Type B pancreatic cell (in vitro differentiated cells): ENCODE measurements at regions not wholly inside any gene's neighbourhood (a gene's known extent, or its start where the extent isn't known, plus 50 kb on each side); places are given as distances from the start of the nearest gene placed in this dataset.

Experiments used
- DNase-seq: peaks from one replicate; pipeline ENCODE4 v3.0.0; 2021; ENCODE audit warnings: mixed read lengths; ENCODE audit not compliant: unreplicated experiment; ENCODE audit errors: extremely low spot score
- H3K27ac Mint-ChIP-seq: 2 replicates; pipeline ENCODE4 v1.8.0; 2021; ENCODE audit warnings: mild to moderate bottlenecking, mixed read lengths
- H3K27me3 Mint-ChIP-seq: 2 replicates; pipeline ENCODE4 v1.8.0; 2021; ENCODE audit warnings: mixed read lengths
- H3K36me3 Mint-ChIP-seq: 2 replicates; pipeline ENCODE4 v1.8.0; 2021; ENCODE audit warnings: mixed read lengths
- H3K4me1 Mint-ChIP-seq: one replicate; pipeline ENCODE4 v1.8.0; 2021; ENCODE audit warnings: mixed read lengths; ENCODE audit not compliant: unreplicated experiment
- H3K4me3 Mint-ChIP-seq: 2 replicates; pipeline ENCODE4 v1.8.0; 2021; ENCODE audit warnings: mild to moderate bottlenecking, mixed read lengths
- H3K9me3 Mint-ChIP-seq: 2 replicates; pipeline ENCODE4 v1.8.0; 2021; ENCODE audit warnings: mixed read lengths
- TF ChIP-seq, protein P1 (sequence below): fragments of 200-600 bp; sonication (generic); conservative IDR thresholded peaks from 2 replicates; pipeline ENCODE4 v1.5.0; 2021; ENCODE audit warnings: antibody characterized with exemption, mild to moderate bottlenecking

DNA sequence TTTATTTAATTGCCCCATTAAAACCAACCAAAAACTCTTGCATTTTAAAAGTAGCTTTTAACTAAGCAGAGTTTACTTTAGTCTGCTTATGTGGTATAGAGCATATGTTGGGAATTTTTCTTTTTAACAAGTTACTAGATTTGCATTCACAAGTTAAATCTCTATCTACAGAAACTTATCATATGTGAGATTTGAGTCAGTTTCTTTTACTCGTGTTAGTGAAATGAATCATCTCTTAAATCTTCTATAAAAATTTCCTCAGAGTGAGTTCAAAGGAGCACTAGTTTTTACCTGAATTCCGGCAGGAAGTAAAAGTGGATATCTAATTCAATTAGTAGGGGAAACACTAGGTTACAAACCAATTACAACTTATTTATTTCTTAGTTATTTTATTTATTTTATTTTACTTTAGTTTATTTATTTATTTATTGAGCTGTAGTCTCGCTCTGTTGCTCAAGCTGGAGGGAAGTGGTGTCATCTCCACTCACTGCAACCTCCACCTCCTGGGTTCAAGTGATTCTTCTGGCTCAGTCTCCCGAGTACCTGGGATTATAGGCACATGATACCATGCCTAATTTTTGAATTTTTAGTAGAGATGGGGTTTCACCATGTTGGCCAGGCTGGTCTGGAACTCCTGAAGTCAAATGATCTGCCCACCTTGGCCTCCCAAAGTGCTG is 1609.6 kb upstream of the B3GALT2 start:
- Mint-ChIP-seq H3K27me3 (no peaks in the 10 kb centered on the region), H3K9me3 (no peaks in the 10 kb centered on the region), H3K4me3 (no peak overlapping the region), H3K36me3 (no peaks in the 10 kb centered on the region), H3K4me1 (no peaks in the 10 kb centered on the region), H3K27ac (no peak overlapping the region)
- DNase-seq = no peak
- TF ChIP-seq, protein P1, sequence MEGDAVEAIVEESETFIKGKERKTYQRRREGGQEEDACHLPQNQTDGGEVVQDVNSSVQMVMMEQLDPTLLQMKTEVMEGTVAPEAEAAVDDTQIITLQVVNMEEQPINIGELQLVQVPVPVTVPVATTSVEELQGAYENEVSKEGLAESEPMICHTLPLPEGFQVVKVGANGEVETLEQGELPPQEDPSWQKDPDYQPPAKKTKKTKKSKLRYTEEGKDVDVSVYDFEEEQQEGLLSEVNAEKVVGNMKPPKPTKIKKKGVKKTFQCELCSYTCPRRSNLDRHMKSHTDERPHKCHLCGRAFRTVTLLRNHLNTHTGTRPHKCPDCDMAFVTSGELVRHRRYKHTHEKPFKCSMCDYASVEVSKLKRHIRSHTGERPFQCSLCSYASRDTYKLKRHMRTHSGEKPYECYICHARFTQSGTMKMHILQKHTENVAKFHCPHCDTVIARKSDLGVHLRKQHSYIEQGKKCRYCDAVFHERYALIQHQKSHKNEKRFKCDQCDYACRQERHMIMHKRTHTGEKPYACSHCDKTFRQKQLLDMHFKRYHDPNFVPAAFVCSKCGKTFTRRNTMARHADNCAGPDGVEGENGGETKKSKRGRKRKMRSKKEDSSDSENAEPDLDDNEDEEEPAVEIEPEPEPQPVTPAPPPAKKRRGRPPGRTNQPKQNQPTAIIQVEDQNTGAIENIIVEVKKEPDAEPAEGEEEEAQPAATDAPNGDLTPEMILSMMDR = no peak

DNA sequence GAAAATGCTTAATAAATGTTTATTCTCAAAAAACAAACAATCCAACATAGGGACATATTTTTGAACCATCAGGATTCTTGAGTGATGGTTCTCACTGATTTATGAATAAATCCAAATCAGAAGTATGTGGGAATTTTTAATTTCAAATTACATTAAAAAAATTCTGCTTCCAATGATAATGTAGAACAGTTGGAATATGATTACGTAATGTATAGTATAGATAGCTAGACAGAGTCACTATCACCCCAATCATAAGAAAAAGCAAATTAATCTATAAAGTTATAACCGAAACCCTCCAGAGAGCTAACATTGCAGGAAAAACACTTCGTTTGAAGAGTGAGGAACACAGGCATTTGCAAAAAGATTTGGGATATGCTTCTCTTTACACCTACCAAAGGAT is 1600.6 kb upstream of the B3GALT2 start:
- Mint-ChIP-seq H3K4me1 (no peaks in the 10 kb centered on the region), H3K36me3 (no peaks in the 10 kb centered on the region), H3K4me3 (no peak overlapping the region), H3K9me3 (no peaks in the 10 kb centered on the region), H3K27me3 (no peaks in the 10 kb centered on the region), H3K27ac (no peak overlapping the region)
- TF ChIP-seq, protein P1 = no peak
- DNase-seq = no peak

DNA sequence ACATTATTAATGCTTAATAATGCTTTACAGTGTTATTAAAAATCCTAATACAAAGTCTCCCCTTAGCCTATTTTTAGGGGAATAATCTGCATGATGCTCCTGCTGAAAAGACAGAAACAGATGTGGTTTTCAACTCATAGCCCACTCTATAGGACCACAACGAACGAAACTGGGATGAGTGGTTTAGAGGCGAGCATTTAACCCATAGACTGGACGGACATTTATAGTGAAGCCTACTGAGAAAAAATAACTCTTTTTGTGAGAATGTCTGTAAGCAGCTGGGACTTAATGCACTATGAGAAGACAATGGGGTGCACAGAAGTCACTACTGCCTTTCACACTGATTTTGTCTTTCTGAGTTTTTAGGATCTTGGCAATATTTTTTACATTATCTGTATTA is 1599.6 kb upstream of the B3GALT2 start:
- no peaks in the 10 kb centered on the region for H3K4me1 Mint-ChIP-seq
- no peaks in the 10 kb centered on the region for H3K27me3 Mint-ChIP-seq
- no peak for DNase-seq
- H3K9me3 Mint-ChIP-seq = no peaks in the 10 kb centered on the region
- no peaks in the 10 kb centered on the region for H3K36me3 Mint-ChIP-seq
- H3K4me3 Mint-ChIP-seq = no peak overlapping the region
- H3K27ac Mint-ChIP-seq = no peak overlapping the region
- TF ChIP-seq, protein P1 = no peak

DNA sequence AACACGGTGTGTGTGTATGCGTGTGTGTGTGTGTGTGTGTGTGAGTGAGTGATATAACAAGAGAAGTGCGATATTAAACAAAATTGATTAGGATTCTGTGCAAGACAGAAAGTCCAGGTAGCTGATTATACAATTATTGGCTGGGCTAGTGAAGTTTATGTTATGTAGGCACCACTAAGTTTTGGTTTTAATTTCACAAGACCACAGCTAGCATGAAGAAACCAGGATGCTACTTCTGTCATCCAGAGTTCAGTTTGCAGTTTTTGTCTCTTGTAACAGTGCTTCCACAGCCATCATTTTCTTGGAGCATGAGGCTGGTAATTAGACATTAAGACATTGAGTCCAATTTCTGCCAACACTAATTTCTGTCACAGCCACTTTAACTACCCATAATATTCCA is 1590.2 kb upstream of the B3GALT2 start:
- no peaks in the 10 kb centered on the region for H3K4me1 Mint-ChIP-seq
- no peaks in the 10 kb centered on the region for H3K27me3 Mint-ChIP-seq
- H3K4me3 Mint-ChIP-seq = no peak overlapping the region
- H3K9me3 Mint-ChIP-seq = peaks cover 5% of the 10 kb centered on the region
- TF ChIP-seq, protein P1 = no peak
- H3K36me3 Mint-ChIP-seq = no peaks in the 10 kb centered on the region
- DNase-seq = no peak
- H3K27ac Mint-ChIP-seq = no peak overlapping the region

DNA sequence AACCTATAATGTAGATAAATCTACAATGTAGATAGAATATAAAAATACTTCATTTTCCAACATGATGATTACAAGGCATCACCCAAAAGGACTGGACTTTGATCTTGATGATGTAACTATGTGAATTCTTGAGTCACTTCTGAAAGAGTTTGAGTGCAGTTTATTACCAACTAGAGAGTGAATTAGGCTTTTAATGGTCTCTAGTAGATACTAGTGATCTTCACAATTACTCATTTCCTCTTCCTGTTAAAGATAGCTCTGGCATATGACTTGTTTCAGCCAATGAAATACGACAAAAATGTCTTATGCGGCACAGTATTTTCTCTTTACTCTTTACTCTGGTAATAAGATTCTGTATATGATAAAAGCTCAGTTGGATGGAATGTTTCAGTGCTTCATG is 1588.1 kb upstream of the B3GALT2 start:
- H3K4me1 Mint-ChIP-seq = no peaks in the 10 kb centered on the region
- H3K27me3 Mint-ChIP-seq = no peaks in the 10 kb centered on the region
- H3K27ac Mint-ChIP-seq = no peak overlapping the region
- H3K36me3 Mint-ChIP-seq = no peaks in the 10 kb centered on the region
- no peak for DNase-seq
- peaks cover 5% of the 10 kb centered on the region for H3K9me3 Mint-ChIP-seq
- no peak overlapping the region for H3K4me3 Mint-ChIP-seq
- TF ChIP-seq, protein P1 = no peak
